Astrocyte (in vitro differentiated cells and primary cell): ENCODE measurements at regions not wholly inside any gene's neighbourhood (a gene's known extent, or its start where the extent isn't known, plus 50 kb on each side); places are given as distances from the start of the nearest gene placed in this dataset.
"Not testable (repeated sequence)": the region's sequence is repeated elsewhere in the genome, so short reads cannot be mapped to it uniquely, and the experiment has no call there.

Experiments used
- DNase-seq: peaks from one replicate; pipeline ENCODE4 v3.0.0-alpha.2; 2010; ENCODE audit warnings: low read depth
- FAIRE-seq: peaks from 2 replicates; lab custom pipeline; 2011; peaks lifted over from hg19 to GRCh38; lab: Jason Lieb, UNC
- H2AFZ ChIP-seq: 2 replicates; pipeline ENCODE4 v1.6.0; 2012; ENCODE audit warnings: low read depth, low read length, inconsistent platforms
- H3K27ac ChIP-seq: 2 replicates; pipeline ENCODE4 v1.5.1; 2011; ENCODE audit warnings: low read depth, low read length, inconsistent platforms
- H3K27me3 ChIP-seq: 2 replicates; pipeline ENCODE4 v1.6.0; 2011; ENCODE audit warnings: low read length, inconsistent platforms; ENCODE audit not compliant: insufficient read depth
- H3K36me3 ChIP-seq: 2 replicates; pipeline ENCODE4 v1.5.1; 2011; ENCODE audit warnings: low read length, inconsistent platforms; ENCODE audit not compliant: insufficient read depth
- H3K4me1 ChIP-seq: 2 replicates; pipeline ENCODE4 v1.5.1; 2011; ENCODE audit warnings: low read length, inconsistent platforms; ENCODE audit not compliant: insufficient read depth
- H3K4me2 ChIP-seq: 2 replicates; pipeline ENCODE4 v1.6.0; 2012; ENCODE audit warnings: low read length, inconsistent platforms
- H3K4me3 ChIP-seq: 2 replicates; pipeline ENCODE4 v1.5.1; 2011; ENCODE audit warnings: low read depth, mild to moderate bottlenecking, low read length, inconsistent platforms; ENCODE audit not compliant: insufficient read depth
- H3K79me2 ChIP-seq: 2 replicates; pipeline ENCODE4 v1.6.0; 2012; ENCODE audit warnings: mild to moderate bottlenecking, low read length, inconsistent platforms; ENCODE audit not compliant: insufficient read depth
- H3K9ac ChIP-seq: 2 replicates; pipeline ENCODE4 v1.6.0; 2012; ENCODE audit warnings: mild to moderate bottlenecking, low read length, inconsistent platforms
- H3K9me3 ChIP-seq: 2 replicates; pipeline ENCODE4 v1.5.1; 2012; ENCODE audit warnings: low read depth, mild to moderate bottlenecking, low read length, inconsistent platforms; ENCODE audit not compliant: insufficient read depth
- H4K20me1 ChIP-seq: 2 replicates; pipeline ENCODE4 v1.6.0; 2012; ENCODE audit warnings: low read length, inconsistent platforms; ENCODE audit not compliant: insufficient read depth
- H3K27ac Mint-ChIP-seq: one replicate; pipeline ENCODE4 v1.8.0; 2021; ENCODE audit warnings: mild to moderate bottlenecking, mixed read lengths; ENCODE audit not compliant: unreplicated experiment
- H3K27me3 Mint-ChIP-seq: one replicate; pipeline ENCODE4 v1.8.0; 2021; ENCODE audit warnings: low read depth, mixed read lengths; ENCODE audit not compliant: unreplicated experiment
- H3K36me3 Mint-ChIP-seq: one replicate; pipeline ENCODE4 v1.8.0; 2021; ENCODE audit warnings: low read depth, mixed read lengths; ENCODE audit not compliant: unreplicated experiment
- H3K4me1 Mint-ChIP-seq: one replicate; pipeline ENCODE4 v1.8.0; 2021; ENCODE audit warnings: low read depth, mixed read lengths; ENCODE audit not compliant: unreplicated experiment
- H3K4me3 Mint-ChIP-seq: one replicate; pipeline ENCODE4 v1.8.0; 2021; ENCODE audit warnings: mild to moderate bottlenecking, moderate library complexity, mixed read lengths; ENCODE audit not compliant: unreplicated experiment
- H3K9me3 Mint-ChIP-seq: one replicate; pipeline ENCODE4 v1.8.0; 2021; ENCODE audit warnings: mild to moderate bottlenecking, mixed read lengths; ENCODE audit not compliant: unreplicated experiment
- CTCF ChIP-seq: IDR thresholded peaks from 2 replicates; pipeline ENCODE4 v1.5.1; 2011; ENCODE audit warnings: low read depth, mild to moderate bottlenecking, inconsistent platforms, low read length, moderate library complexity; ENCODE audit not compliant: insufficient read depth
- EZH2 ChIP-seq: IDR thresholded peaks from 2 replicates; pipeline ENCODE4 v1.6.1; 2012; ENCODE audit warnings: mild to moderate bottlenecking, low read length, inconsistent platforms; ENCODE audit not compliant: insufficient read depth

GRCh38 chr12:9396367-9396766 lies 188.2 kb upstream of the PZP start:
- not testable (repeated sequence) for H3K4me2 ChIP-seq, H3K36me3 ChIP-seq, H3K9me3 ChIP-seq, H3K27ac ChIP-seq, H3K4me3 ChIP-seq, H3K36me3 Mint-ChIP-seq, DNase-seq, H3K4me1 ChIP-seq, H3K4me3 Mint-ChIP-seq, H3K27me3 Mint-ChIP-seq, H4K20me1 ChIP-seq, H3K27me3 ChIP-seq, FAIRE-seq, H2AFZ ChIP-seq, H3K27ac Mint-ChIP-seq, H3K9ac ChIP-seq, H3K4me1 Mint-ChIP-seq, H3K79me2 ChIP-seq, H3K9me3 Mint-ChIP-seq

GRCh38 chr12:9395220-9395619 lies 187.0 kb upstream of the PZP start:
- not testable (repeated sequence) for H3K79me2 ChIP-seq, H3K4me1 ChIP-seq, H3K27me3 ChIP-seq, H3K36me3 ChIP-seq, H3K4me3 ChIP-seq, H4K20me1 ChIP-seq, FAIRE-seq, H3K27ac Mint-ChIP-seq, H3K36me3 Mint-ChIP-seq, H3K4me3 Mint-ChIP-seq, H3K27me3 Mint-ChIP-seq, H3K9ac ChIP-seq, H3K9me3 Mint-ChIP-seq, H3K4me1 Mint-ChIP-seq, H3K27ac ChIP-seq, H3K4me2 ChIP-seq, DNase-seq, H2AFZ ChIP-seq, H3K9me3 ChIP-seq

GRCh38 chr12:9392842-9393241 lies 184.6 kb upstream of the PZP start:
- Histone ChIP-seq H3K9me3 (no peaks in the 10 kb centered on the region), H3K79me2 (no peaks in the 10 kb centered on the region), H3K4me2 (no peak overlapping the region), H3K4me3 (no peak overlapping the region), H3K4me1 (no peaks in the 10 kb centered on the region), H4K20me1 (no peaks in the 10 kb centered on the region), H3K27ac (no peak overlapping the region), H3K9ac (no peak overlapping the region), H3K36me3 (no peaks in the 10 kb centered on the region), H3K27me3 (peaks cover 2% of the 10 kb centered on the region), H2AFZ (no peak overlapping the region)
- Mint-ChIP-seq H3K36me3 (no peaks in the 10 kb centered on the region), H3K4me3 (no peak overlapping the region), H3K9me3 (no peaks in the 10 kb centered on the region), H3K27ac (no peak overlapping the region), H3K4me1 (no peaks in the 10 kb centered on the region), H3K27me3 (peaks cover 5% of the 10 kb centered on the region)
- FAIRE-seq = no peak
- TF ChIP-seq CTCF = no peak
- TF ChIP-seq EZH2 = no peak
- no peak for DNase-seq

GRCh38 chr12:9391815-9392214 lies 183.6 kb upstream of the PZP start:
- FAIRE-seq = no peak
- Mint-ChIP-seq H3K9me3 (no peaks in the 10 kb centered on the region), H3K4me1 (no peaks in the 10 kb centered on the region), H3K27me3 (peaks cover 5% of the 10 kb centered on the region), H3K4me3 (no peak overlapping the region), H3K27ac (no peak overlapping the region), H3K36me3 (no peaks in the 10 kb centered on the region)
- H3K79me2 ChIP-seq = no peaks in the 10 kb centered on the region
- no peaks in the 10 kb centered on the region for H3K9me3 ChIP-seq
- H3K27me3 ChIP-seq = peaks cover 2% of the 10 kb centered on the region
- TF ChIP-seq CTCF (no peak), EZH2 (no peak)
- no peaks in the 10 kb centered on the region for H3K4me1 ChIP-seq
- H3K4me3 ChIP-seq = no peak overlapping the region
- H3K9ac ChIP-seq = no peak overlapping the region
- no peak overlapping the region for H3K27ac ChIP-seq
- H3K36me3 ChIP-seq = no peaks in the 10 kb centered on the region
- no peaks in the 10 kb centered on the region for H4K20me1 ChIP-seq
- DNase-seq = no peak
- H2AFZ ChIP-seq = no peak overlapping the region
- no peak overlapping the region for H3K4me2 ChIP-seq
